HG02943 (cell line): ENCODE measurements at regions not wholly inside any gene's neighbourhood (a gene's known extent, or its start where the extent isn't known, plus 50 kb on each side); places are given as distances from the start of the nearest gene placed in this dataset.

ENCODE experiments used
- ATAC-seq: cut with Tn5 transposase; IDR thresholded peaks from one replicate; pipeline ENCODE4 v1.9.1; 2021; ENCODE audit warnings: mild to moderate bottlenecking, low read depth, moderate library complexity; ENCODE audit not compliant: unreplicated experiment

- ATAC-seq = no peak
Observed at GRCh38 chr17:71392715-71393567, 727.9 kb upstream of the SOX9 start.

DNA sequence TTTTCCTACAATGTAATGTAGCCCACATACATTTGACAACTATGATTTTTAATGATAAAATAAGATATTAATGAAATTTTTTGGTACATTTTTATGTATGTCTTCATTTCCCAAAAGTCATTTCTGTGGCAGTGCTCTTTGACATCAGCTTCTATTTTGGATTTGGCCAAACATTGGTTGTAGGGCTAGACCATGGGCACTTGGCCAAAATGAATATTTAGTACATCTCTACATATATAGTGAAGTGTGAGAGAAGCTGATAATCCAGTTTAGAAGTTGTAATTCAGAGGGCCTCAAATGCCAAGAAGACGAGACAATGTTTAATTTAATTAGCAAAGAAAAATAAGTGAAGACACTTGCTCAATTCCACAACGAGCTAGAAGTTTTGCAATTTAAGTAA lies 724.9 kb upstream of the SOX9 start:
- no peak for ATAC-seq

GRCh38 chr17:71396711-71397110 lies 724.1 kb upstream of the SOX9 start:
- no peak for ATAC-seq

GRCh38 chr17:71398025-71398424 lies 722.8 kb upstream of the SOX9 start:
- ATAC-seq = no peak

- ATAC-seq = no peak
Observed at GRCh38 chr17:71398800-71399219, 722.0 kb upstream of the SOX9 start.

- ATAC-seq = no peak
Observed at GRCh38 chr17:71399221-71399620, 721.6 kb upstream of the SOX9 start.

DNA sequence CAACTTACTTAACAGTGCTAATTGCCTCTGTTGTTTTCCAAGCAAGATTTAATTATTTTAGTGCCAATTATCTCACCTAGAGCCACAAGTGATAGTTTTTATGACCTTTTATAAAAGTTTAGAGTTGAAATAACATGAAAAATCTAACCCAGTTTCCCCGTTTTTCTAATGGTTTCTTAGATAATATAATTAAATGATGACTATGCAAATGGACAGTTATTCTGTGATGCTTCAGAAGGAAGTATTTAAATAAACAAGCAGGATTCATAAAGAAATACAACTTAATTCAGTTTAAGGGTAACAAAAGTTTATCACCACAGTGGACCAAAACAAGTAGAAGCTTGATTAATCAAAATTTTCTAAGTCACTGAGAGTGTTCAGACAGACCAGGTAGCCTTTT lies 721.2 kb upstream of the SOX9 start:
- no peak for ATAC-seq

DNA sequence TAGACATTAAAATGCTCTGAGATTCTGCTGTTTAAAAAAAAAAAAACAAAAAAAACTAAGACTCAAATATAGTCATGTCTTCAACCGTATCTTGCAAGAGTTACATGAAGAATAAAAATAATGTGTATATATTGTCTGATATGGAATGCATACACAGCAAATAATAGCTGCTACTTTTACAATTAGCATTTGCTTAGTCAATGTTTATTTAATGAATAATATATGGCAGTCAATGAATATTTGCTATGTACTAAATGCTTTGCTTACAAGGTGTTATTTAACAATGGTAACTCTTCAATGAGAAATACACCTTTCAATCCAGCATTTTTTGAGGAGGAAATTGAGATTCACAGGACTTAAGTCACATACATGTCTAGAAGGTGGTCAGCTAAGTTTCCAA lies 718.8 kb upstream of the SOX9 start:
- no peak for ATAC-seq

- no peak for ATAC-seq
Observed at GRCh38 chr17:71402661-71403141, 718.1 kb upstream of the SOX9 start.

- ATAC-seq = no peak
Observed at GRCh38 chr17:71405101-71405500, 715.7 kb upstream of the SOX9 start.

DNA sequence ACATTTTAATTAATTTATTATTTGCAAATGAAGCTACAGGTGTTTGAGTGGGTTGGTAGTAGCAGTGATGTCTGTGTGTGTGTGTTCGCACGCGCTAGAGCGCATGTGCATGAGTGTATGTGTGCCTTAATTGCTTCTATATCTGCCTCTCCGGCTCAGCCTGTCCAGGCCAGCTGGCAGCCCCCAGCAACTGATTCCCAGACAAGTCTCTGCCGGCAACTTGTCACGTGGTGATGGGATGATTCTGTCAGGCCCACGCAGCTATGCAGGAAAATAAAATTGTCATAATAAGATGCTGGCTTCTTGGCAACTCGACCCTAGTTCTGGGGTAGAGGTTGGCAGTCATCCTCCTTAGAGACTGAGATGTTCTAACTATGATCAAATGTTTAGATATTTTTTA lies 712.8 kb upstream of the SOX9 start:
- no peak for ATAC-seq

GRCh38 chr17:71409137-71409536 lies 711.7 kb upstream of the SOX9 start:
- ATAC-seq = no peak

- no peak for ATAC-seq
Observed at GRCh38 chr17:71409712-71410111, 711.1 kb upstream of the SOX9 start.

- no peak for ATAC-seq
Observed at GRCh38 chr17:71412803-71413202, 708.0 kb upstream of the SOX9 start.

DNA sequence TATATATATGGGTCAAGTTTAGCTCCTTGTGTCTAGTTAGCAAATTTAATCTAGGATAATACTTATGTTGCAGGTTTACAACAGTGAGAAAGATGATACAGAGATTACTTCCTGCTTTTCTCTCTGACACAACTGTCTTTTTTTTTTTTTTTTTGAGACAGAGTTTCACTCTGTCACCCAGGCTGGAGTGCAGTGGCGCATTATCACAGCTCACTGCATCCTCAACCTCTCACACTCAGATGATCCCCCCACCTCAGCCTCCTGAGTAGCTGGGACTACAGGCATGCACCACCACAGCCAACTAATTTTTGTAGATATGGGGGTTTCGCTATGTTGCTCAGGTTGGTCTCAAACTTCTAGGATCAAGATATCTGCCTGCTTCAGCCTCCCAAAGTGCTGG lies 706.9 kb upstream of the SOX9 start:
- no peak for ATAC-seq

DNA sequence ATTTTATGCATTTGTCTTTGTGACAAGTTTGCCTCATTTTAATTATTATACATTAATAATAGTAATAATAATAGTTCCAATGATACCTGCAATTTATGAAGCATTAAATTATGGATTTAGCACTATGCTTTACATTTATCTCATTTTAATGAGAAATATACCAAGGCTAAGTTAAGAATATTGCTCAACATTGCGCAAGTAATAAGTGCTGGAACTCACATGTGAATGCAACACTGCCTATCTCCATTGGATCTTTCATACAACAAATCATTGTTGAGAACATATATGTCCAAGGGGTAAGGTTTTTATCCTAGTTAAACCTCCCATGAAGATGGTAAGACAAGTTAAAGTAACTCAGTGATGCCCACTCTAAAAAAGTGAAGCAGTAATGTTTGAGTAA lies 703.7 kb upstream of the SOX9 start:
- no peak for ATAC-seq

GRCh38 chr17:71422968-71423367 lies 697.9 kb upstream of the SOX9 start:
- ATAC-seq = no peak

- no peak for ATAC-seq
Observed at GRCh38 chr17:71423871-71424546, 696.8 kb upstream of the SOX9 start.

GRCh38 chr17:71427801-71428200 lies 693.0 kb upstream of the SOX9 start:
- ATAC-seq = no peak

DNA sequence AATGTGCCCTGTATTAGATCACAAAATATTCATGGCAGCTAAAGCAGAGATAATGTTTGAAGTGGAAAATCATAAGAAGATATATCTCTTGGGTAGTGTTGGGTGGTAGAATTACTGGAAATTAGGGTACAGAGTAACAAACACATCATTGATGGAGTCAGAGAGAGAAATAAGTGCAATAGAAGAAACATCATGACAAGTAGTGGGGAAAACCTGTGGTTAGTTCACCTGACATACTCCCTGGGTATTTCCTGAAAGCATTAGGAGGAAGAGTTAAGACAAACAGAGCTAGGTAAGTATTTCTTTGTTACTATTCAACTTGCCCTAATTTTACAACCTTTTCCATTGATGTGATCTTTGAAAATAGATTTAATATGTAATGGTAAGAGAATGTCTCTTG lies 691.9 kb upstream of the SOX9 start:
- ATAC-seq = no peak

DNA sequence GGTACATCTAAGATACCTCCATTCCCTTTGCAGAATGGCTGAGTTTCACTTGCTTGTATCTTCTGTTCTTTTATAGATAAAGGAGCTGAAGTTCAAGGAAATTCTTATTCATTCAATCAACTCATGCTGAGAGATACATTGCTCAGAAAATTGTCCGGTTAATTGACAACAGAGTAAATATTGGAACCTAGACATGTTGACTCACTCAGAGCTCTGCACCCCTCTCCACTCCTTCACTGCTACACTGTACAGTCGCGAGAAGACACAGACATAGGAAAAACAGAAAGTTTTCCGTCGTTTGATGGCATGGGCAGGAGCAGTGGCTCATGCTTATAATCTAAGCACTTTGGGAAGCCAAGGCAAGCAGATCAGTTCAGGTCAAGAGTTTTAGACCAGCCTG lies 690.5 kb upstream of the SOX9 start:
- ATAC-seq = no peak

GRCh38 chr17:71431146-71431545 lies 689.7 kb upstream of the SOX9 start:
- ATAC-seq = no peak
